Left renal pelvis (tissue), 4 donors: ENCODE measurements at regions not wholly inside any gene's neighbourhood (a gene's known extent, or its start where the extent isn't known, plus 50 kb on each side); places are given as distances from the start of the nearest gene placed in this dataset.

Experiments
- DNase-seq, 4 donors: peaks; one replicate each; pipeline ENCODE4 v3.0.0-alpha.2; 2013; ENCODE audit warnings: low read depth in 4 of 4, low spot score in 3 of 4

GRCh38 chr5:74026310-74026709 is 400.3 kb downstream of the ARHGEF28 start:
- DNase-seq = no peak

- no peak for DNase-seq
Measured at GRCh38 chr5:74021126-74021525, 395.1 kb downstream of the ARHGEF28 start.

- no peak for DNase-seq
Measured at GRCh38 chr5:74020503-74020902, 394.5 kb downstream of the ARHGEF28 start.

GRCh38 chr5:74019923-74020322 is 393.9 kb downstream of the ARHGEF28 start:
- DNase-seq = no peak

GRCh38 chr5:74017786-74018211 is 391.8 kb downstream of the ARHGEF28 start:
- DNase-seq = no peak

GRCh38 chr5:74017112-74017511 is 391.1 kb downstream of the ARHGEF28 start:
- DNase-seq = no peak

GRCh38 chr5:74016373-74016772 is 390.4 kb downstream of the ARHGEF28 start:
- no peak for DNase-seq

GRCh38 chr5:74015716-74016115 is 389.7 kb downstream of the ARHGEF28 start:
- no peak for DNase-seq

- no peak for DNase-seq
Measured at GRCh38 chr5:74013222-74013621, 387.2 kb downstream of the ARHGEF28 start.

GRCh38 chr5:74009502-74009901 is 383.5 kb downstream of the ARHGEF28 start:
- DNase-seq = no peak

GRCh38 chr5:74007193-74007592 is 381.2 kb downstream of the ARHGEF28 start:
- no peak for DNase-seq

- DNase-seq = no peak
Measured at GRCh38 chr5:73999297-73999696, 373.3 kb downstream of the ARHGEF28 start.

- DNase-seq = no peak
Measured at GRCh38 chr5:73998489-73998888, 372.5 kb downstream of the ARHGEF28 start.

GRCh38 chr5:73997960-73998359 is 372.0 kb downstream of the ARHGEF28 start:
- DNase-seq = no peak

- no peak for DNase-seq
Measured at GRCh38 chr5:73996151-73996755, 370.3 kb downstream of the ARHGEF28 start.

- no peak for DNase-seq
Measured at GRCh38 chr5:73994963-73995362, 369.0 kb downstream of the ARHGEF28 start.
